ENCODE measurements at regions not wholly inside any gene's neighbourhood (a gene's known extent, or its start where the extent isn't known, plus 50 kb on each side); places are given as distances from the start of the nearest gene placed in this dataset.

DNA sequence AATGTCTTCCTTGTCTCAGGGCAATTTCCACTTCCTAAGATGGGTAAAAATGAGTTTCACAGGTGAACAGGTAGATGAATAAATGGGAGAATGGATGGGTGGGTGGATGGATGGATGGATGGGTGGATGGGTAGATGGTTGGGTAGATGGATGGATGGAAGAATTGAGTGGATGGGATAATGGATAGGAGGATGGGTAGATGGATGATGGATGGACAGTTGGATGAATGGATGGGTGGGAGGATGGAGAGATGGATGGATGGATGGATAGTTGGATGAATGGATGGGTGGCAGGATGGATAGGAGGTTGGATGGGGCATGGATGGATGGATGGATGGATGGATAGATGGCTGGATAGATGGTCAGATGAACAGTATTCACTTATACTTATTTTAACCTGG is 90.9 kb downstream of the LRRC30 start:
- no peak overlapping the region for H3K4me3 ChIP-seq (ENCODE audit: low read length)
- H3K9me3 ChIP-seq (ENCODE audit: control insufficient read depth, low read depth, low read length) = no peaks in the 10 kb centered on the region
- no peaks in the 10 kb centered on the region for H3K36me3 ChIP-seq (ENCODE audit: control insufficient read depth, low read depth, low read length)
- H3K27ac ChIP-seq (ENCODE audit: low read length) = no peak overlapping the region
- peaks cover 8% of the 10 kb centered on the region for H3K4me1 ChIP-seq (ENCODE audit: control insufficient read depth, low read depth, low read length)
- H3K9ac ChIP-seq (ENCODE audit: low read length) = no peak overlapping the region
- no peaks in the 10 kb centered on the region for H3K27me3 ChIP-seq (ENCODE audit: control insufficient read depth, insufficient read depth, low read length)

GRCh38 chr18:7322817-7323485 is 92.1 kb downstream of the LRRC30 start:
- Histone ChIP-seq H3K4me3 (ENCODE audit: low read length) (no peak overlapping the region), H3K27ac (ENCODE audit: low read length) (no peak overlapping the region), H3K36me3 (ENCODE audit: control insufficient read depth, low read depth, low read length) (no peaks in the 10 kb centered on the region), H3K4me1 (ENCODE audit: control insufficient read depth, low read depth, low read length) (peaks cover 8% of the 10 kb centered on the region), H3K27me3 (ENCODE audit: control insufficient read depth, insufficient read depth, low read length) (no peaks in the 10 kb centered on the region), H3K9me3 (ENCODE audit: control insufficient read depth, low read depth, low read length) (no peaks in the 10 kb centered on the region), H3K9ac (ENCODE audit: low read length) (no peak overlapping the region)

GRCh38 chr18:7325126-7325430 is 94.2 kb downstream of the LRRC30 start:
- H3K27me3 ChIP-seq (ENCODE audit: control insufficient read depth, insufficient read depth, low read length) = no peaks in the 10 kb centered on the region
- H3K36me3 ChIP-seq (ENCODE audit: control insufficient read depth, low read depth, low read length) = no peaks in the 10 kb centered on the region
- no peak overlapping the region for H3K9ac ChIP-seq (ENCODE audit: low read length)
- H3K4me3 ChIP-seq (ENCODE audit: low read length) = no peak overlapping the region
- no peak overlapping the region for H3K27ac ChIP-seq (ENCODE audit: low read length)
- H3K9me3 ChIP-seq (ENCODE audit: control insufficient read depth, low read depth, low read length) = no peaks in the 10 kb centered on the region
- H3K4me1 ChIP-seq (ENCODE audit: control insufficient read depth, low read depth, low read length) = peaks cover 8% of the 10 kb centered on the region

- H3K4me3 ChIP-seq (ENCODE audit: low read length) = no peak overlapping the region
- no peaks in the 10 kb centered on the region for H3K9me3 ChIP-seq (ENCODE audit: control insufficient read depth, low read depth, low read length)
- no peaks in the 10 kb centered on the region for H3K36me3 ChIP-seq (ENCODE audit: control insufficient read depth, low read depth, low read length)
- H3K9ac ChIP-seq (ENCODE audit: low read length) = no peak overlapping the region
- no peaks in the 10 kb centered on the region for H3K4me1 ChIP-seq (ENCODE audit: control insufficient read depth, low read depth, low read length)
- H3K27ac ChIP-seq (ENCODE audit: low read length) = no peak overlapping the region
- no peaks in the 10 kb centered on the region for H3K27me3 ChIP-seq (ENCODE audit: control insufficient read depth, insufficient read depth, low read length)
Measured at GRCh38 chr18:7329016-7329415, 98.1 kb downstream of the LRRC30 start.

DNA sequence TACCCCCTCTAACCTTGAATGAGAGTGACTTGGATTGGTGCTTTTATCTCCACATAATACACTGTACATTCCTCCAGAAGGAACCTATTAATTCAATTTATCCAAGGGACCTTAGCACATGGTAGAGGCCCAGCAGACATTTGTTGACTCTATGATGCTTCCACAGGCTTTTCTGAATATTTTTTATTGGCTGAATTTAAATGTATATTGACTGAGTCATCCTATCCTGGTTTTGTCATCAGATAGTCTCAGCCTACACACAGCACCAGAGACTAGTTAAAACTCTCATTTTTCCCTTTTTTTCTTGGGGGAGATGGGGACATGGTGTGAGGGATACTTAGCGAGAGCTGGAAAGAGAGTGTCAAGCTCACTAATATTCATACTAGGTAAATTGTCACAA is 101.6 kb downstream of the LRRC30 start:
- no peak overlapping the region for H3K27ac ChIP-seq (ENCODE audit: low read length)
- no peaks in the 10 kb centered on the region for H3K27me3 ChIP-seq (ENCODE audit: control insufficient read depth, insufficient read depth, low read length)
- no peaks in the 10 kb centered on the region for H3K4me1 ChIP-seq (ENCODE audit: control insufficient read depth, low read depth, low read length)
- no peaks in the 10 kb centered on the region for H3K36me3 ChIP-seq (ENCODE audit: control insufficient read depth, low read depth, low read length)
- no peak overlapping the region for H3K9ac ChIP-seq (ENCODE audit: low read length)
- no peaks in the 10 kb centered on the region for H3K9me3 ChIP-seq (ENCODE audit: control insufficient read depth, low read depth, low read length)
- no peak overlapping the region for H3K4me3 ChIP-seq (ENCODE audit: low read length)

- H3K27ac ChIP-seq (ENCODE audit: low read length) = no peak overlapping the region
- H3K4me3 ChIP-seq (ENCODE audit: low read length) = no peak overlapping the region
- no peaks in the 10 kb centered on the region for H3K36me3 ChIP-seq (ENCODE audit: control insufficient read depth, low read depth, low read length)
- H3K9me3 ChIP-seq (ENCODE audit: control insufficient read depth, low read depth, low read length) = no peaks in the 10 kb centered on the region
- H3K9ac ChIP-seq (ENCODE audit: low read length) = no peak overlapping the region
- H3K4me1 ChIP-seq (ENCODE audit: control insufficient read depth, low read depth, low read length) = no peaks in the 10 kb centered on the region
- no peaks in the 10 kb centered on the region for H3K27me3 ChIP-seq (ENCODE audit: control insufficient read depth, insufficient read depth, low read length)
Measured at GRCh38 chr18:7333025-7333562, 102.2 kb downstream of the LRRC30 start.

GRCh38 chr18:7334973-7335568 is 104.2 kb downstream of the LRRC30 start:
- Histone ChIP-seq H3K9ac (ENCODE audit: low read length) (no peak overlapping the region), H3K27ac (ENCODE audit: low read length) (no peak overlapping the region), H3K27me3 (ENCODE audit: control insufficient read depth, insufficient read depth, low read length) (no peaks in the 10 kb centered on the region), H3K4me1 (ENCODE audit: control insufficient read depth, low read depth, low read length) (no peaks in the 10 kb centered on the region), H3K9me3 (ENCODE audit: control insufficient read depth, low read depth, low read length) (no peaks in the 10 kb centered on the region), H3K36me3 (ENCODE audit: control insufficient read depth, low read depth, low read length) (no peaks in the 10 kb centered on the region), H3K4me3 (ENCODE audit: low read length) (no peak overlapping the region)

- H3K36me3 ChIP-seq (ENCODE audit: control insufficient read depth, low read depth, low read length) = no peaks in the 10 kb centered on the region
- no peak overlapping the region for H3K4me3 ChIP-seq (ENCODE audit: low read length)
- no peaks in the 10 kb centered on the region for H3K4me1 ChIP-seq (ENCODE audit: control insufficient read depth, low read depth, low read length)
- no peak overlapping the region for H3K27ac ChIP-seq (ENCODE audit: low read length)
- no peaks in the 10 kb centered on the region for H3K27me3 ChIP-seq (ENCODE audit: control insufficient read depth, insufficient read depth, low read length)
- no peaks in the 10 kb centered on the region for H3K9me3 ChIP-seq (ENCODE audit: control insufficient read depth, low read depth, low read length)
- H3K9ac ChIP-seq (ENCODE audit: low read length) = no peak overlapping the region
Measured at GRCh38 chr18:7336623-7337022, 105.7 kb downstream of the LRRC30 start.

- Histone ChIP-seq H3K27me3 (ENCODE audit: control insufficient read depth, insufficient read depth, low read length) (no peaks in the 10 kb centered on the region), H3K27ac (ENCODE audit: low read length) (no peak overlapping the region), H3K4me3 (ENCODE audit: low read length) (no peak overlapping the region), H3K9me3 (ENCODE audit: control insufficient read depth, low read depth, low read length) (no peaks in the 10 kb centered on the region), H3K4me1 (ENCODE audit: control insufficient read depth, low read depth, low read length) (no peaks in the 10 kb centered on the region), H3K9ac (ENCODE audit: low read length) (no peak overlapping the region), H3K36me3 (ENCODE audit: control insufficient read depth, low read depth, low read length) (no peaks in the 10 kb centered on the region)
Measured at GRCh38 chr18:7338846-7339245, 108.0 kb downstream of the LRRC30 start.

DNA sequence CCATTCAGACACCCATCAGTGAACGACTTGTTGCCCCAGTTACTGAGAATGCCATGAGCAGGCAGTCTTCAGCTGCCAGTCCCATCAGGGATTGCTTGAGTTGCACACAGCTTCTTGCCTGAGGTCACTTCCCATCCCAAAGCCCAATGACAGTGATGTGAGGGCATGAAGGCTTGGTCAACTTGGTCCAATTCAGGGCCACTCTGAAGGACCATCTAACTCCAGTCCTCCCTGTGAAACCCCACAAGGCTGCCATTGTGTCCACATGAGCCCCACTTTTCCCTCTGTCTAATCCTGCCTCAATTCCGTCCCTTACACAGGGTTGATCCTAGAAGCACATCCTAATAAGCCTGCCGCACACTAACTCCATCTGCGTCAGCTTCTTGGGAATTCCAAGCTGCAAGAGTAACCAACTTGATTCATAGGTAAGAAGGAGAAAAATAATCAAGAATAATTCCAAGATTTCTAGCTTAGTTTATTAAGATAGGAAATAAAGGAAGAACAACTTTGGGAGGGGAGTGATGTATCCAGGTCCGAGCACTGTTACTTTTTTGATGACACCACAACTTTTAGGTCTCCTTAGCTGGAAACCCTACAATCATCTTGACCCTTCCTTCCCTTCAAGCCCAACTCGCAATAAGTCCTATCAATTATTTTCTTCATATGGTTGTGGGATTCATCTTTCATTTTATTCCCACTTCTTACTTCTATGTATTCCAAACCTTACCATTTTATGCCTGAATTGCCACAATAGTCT is 110.9 kb downstream of the LRRC30 start:
- H3K27me3 ChIP-seq (ENCODE audit: control insufficient read depth, insufficient read depth, low read length) = no peaks in the 10 kb centered on the region
- no peak overlapping the region for H3K9ac ChIP-seq (ENCODE audit: low read length)
- H3K36me3 ChIP-seq (ENCODE audit: control insufficient read depth, low read depth, low read length) = no peaks in the 10 kb centered on the region
- no peaks in the 10 kb centered on the region for H3K4me1 ChIP-seq (ENCODE audit: control insufficient read depth, low read depth, low read length)
- no peak overlapping the region for H3K27ac ChIP-seq (ENCODE audit: low read length)
- no peaks in the 10 kb centered on the region for H3K9me3 ChIP-seq (ENCODE audit: control insufficient read depth, low read depth, low read length)
- no peak overlapping the region for H3K4me3 ChIP-seq (ENCODE audit: low read length)

- H3K4me3 ChIP-seq (ENCODE audit: low read length) = no peak overlapping the region
- no peaks in the 10 kb centered on the region for H3K4me1 ChIP-seq (ENCODE audit: control insufficient read depth, low read depth, low read length)
- H3K9me3 ChIP-seq (ENCODE audit: control insufficient read depth, low read depth, low read length) = no peaks in the 10 kb centered on the region
- no peaks in the 10 kb centered on the region for H3K27me3 ChIP-seq (ENCODE audit: control insufficient read depth, insufficient read depth, low read length)
- H3K36me3 ChIP-seq (ENCODE audit: control insufficient read depth, low read depth, low read length) = no peaks in the 10 kb centered on the region
- H3K27ac ChIP-seq (ENCODE audit: low read length) = no peak overlapping the region
- H3K9ac ChIP-seq (ENCODE audit: low read length) = no peak overlapping the region
Measured at GRCh38 chr18:7349181-7349837, 118.4 kb downstream of the LRRC30 start.

Data from iPS-18a (cell line).